GM19455 (cell line): ENCODE measurements at regions not wholly inside any gene's neighbourhood (a gene's known extent, or its start where the extent isn't known, plus 50 kb on each side); places are given as distances from the start of the nearest gene placed in this dataset.
"Not testable (repeated sequence)": the region's sequence is repeated elsewhere in the genome, so short reads cannot be mapped to it uniquely, and the experiment has no call there.

ENCODE experiments used
- ATAC-seq: cut with Tn5 transposase; IDR thresholded peaks from one replicate; pipeline ENCODE4 v1.9.1; 2021; ENCODE audit not compliant: unreplicated experiment

GRCh38 chr9:88287972-88288371 is 100.3 kb upstream of the SPIN1 start:
- no peak for ATAC-seq

- no peak for ATAC-seq
Measured at GRCh38 chr9:88280816-88281382, 107.3 kb upstream of the SPIN1 start.

GRCh38 chr9:88278036-88278435 is 110.2 kb upstream of the SPIN1 start:
- no peak for ATAC-seq

GRCh38 chr9:88274078-88274477 is 114.2 kb upstream of the SPIN1 start:
- no peak for ATAC-seq

DNA sequence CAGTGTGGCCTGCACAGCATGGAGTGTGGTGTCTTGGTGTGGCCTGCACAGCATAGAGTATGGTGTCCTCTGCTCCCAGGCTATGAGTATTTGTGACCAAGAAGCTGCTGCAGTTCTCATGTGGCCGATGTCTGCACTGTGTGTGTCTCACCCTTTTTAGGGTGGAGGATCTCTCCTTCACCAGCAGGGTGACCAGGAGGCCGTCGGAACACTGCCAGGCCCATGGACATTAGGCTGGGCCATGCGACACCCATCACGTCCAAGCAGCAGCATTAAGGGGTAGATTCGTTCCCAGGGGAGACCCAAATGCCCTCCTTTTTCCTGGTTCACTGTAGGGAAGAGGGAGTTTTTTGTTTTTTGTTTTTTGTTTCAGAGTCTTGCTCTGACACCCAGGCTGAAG is 115.3 kb upstream of the SPIN1 start:
- no peak for ATAC-seq

- ATAC-seq = no peak
Measured at GRCh38 chr9:88270413-88270812, 117.8 kb upstream of the SPIN1 start.

DNA sequence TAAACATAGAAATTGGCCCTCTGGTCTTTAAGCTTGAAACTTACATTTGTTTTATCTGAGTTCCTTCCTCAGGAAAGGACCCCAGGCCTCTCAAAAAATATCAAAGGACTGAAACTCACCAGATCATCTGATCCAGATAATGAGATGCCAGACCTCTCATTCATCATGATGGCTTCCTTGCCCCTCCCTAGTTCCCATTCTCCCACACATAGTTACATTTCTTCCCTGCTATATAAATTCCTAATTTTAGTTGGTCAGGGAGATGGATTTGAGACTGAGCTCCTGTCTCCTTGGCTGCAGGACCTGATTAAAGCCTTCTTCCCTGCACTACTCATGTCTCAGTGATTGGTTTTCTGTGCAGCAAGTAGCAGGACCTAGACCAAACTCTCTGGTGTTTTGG is 119.4 kb upstream of the SPIN1 start:
- ATAC-seq = no peak

DNA sequence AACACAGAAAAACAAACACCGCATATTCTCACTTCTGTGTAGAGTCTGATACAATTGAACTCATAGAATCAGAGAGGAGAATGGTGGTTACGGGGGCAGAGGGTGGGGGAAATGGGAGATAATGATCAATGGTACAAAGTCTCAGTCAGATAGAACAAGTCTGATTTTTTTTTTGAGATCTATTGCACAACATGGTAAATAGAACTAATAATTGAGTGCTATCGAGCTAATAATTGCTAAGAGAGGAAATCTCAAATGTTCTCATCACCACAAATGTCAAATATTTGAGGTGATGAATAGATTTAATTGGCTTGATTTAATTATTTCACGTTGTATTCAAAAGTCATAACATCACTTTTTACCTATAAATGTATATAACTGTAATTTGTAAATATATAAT is 121.0 kb upstream of the SPIN1 start:
- no peak for ATAC-seq

DNA sequence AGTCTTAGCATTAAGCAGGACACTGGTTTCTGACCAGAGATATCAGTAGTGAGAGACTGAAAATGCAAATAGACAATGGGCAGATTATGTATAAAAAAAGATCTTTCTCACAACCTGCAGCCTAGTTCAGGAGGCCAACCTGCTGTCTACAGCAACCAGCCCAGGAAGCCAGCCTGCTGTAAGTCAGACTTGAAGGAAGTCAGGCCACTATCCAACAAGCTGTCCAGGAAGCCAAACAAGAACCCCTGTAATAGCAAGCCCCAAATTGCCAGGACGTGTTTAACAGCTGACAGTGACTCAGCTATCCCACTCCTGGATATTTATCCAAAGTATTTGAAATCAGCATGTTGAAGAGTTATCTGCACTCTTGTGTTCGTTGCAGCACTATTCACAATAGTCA is 121.8 kb upstream of the SPIN1 start:
- ATAC-seq = no peak

DNA sequence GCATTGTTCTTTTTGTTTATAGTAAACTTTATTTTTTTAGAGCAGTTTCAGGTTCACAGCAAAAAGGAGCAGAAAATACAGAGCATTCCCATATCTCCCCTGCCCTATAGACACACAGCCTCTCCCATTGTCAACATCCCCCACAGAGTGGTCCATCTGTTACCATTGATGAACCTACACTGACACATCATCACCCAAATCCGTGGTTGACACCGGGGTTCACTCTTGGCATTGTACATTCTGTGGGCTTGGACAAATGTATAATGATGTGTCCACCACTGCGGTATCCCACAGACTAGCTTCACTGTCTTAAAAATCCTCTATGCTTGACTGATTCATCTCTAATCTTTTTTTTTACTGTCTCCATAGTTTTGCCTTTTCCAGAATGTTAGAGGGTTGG is 120.7 kb upstream of the SPATA31C2 start:
- no peak for ATAC-seq

DNA sequence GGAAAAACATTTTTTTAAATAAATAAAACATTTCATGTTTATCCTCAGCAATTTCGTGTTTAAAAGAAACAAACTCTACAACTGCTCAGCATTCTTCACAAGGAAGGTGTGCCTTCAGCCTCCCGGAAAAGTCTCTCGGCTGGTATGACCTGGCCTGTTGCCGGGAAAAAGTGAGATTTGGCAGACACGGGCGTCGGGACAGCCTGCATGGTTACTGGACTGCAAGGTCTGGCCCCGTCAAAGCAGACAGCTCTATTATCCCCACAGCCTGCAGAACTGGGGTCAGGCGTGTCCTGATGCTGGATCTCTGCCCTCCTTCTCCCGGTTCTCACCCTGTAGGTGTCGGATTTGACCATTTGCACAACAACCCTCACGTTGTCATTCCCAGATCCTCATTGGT is 120.3 kb upstream of the SPATA31C2 start:
- ATAC-seq = no peak

- no peak for ATAC-seq
Measured at GRCh38 chr9:88258024-88258423, 119.7 kb upstream of the SPATA31C2 start.

- ATAC-seq = no peak
Measured at GRCh38 chr9:88256216-88256615, 117.9 kb upstream of the SPATA31C2 start.

GRCh38 chr9:88255806-88256205 is 117.5 kb upstream of the SPATA31C2 start:
- ATAC-seq = not testable (repeated sequence)

- ATAC-seq = no peak
Measured at GRCh38 chr9:88251903-88252302, 113.6 kb upstream of the SPATA31C2 start.

DNA sequence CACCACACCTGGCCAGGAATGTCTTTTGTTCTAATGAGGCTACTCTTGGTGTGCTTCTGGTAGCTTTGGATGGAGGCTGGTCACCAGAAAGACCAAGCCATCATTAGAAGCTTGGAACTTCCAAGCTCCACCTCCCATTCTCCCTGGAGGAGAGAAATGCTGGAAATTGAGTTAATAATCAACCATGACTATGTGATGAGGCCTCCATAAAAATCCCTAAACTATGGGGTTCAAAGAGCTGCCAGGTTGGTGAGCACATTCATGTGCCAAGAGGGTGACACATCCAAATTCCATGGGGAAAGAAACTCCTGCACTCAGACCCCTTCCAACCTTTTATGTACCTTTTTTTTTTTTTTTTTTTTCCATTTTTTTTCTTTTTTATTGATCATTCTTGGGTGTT is 105.5 kb upstream of the SPATA31C2 start:
- no peak for ATAC-seq

DNA sequence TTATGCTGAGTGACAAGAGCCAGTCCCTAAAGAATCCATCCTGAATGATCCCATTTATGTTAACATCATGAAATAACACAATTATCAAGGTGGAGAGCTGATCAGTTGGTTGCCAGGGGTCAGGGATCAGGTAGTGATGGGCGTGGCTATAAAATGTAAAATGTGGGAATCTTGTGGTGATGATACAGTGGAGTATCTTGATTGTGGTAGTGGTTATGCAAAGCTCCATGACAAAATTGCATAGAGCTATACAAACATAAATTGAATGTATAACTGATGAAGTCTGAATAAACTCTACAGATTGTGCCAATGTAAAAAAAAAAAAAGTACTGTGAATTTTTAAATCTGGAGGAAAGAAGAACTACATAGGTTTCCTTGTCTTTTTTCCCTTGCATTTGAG is 104.6 kb upstream of the SPATA31C2 start:
- ATAC-seq = no peak

- no peak for ATAC-seq
Measured at GRCh38 chr9:88237991-88238571, 99.8 kb upstream of the SPATA31C2 start.

GRCh38 chr9:88237479-88237961 is 99.2 kb upstream of the SPATA31C2 start:
- ATAC-seq = no peak

- no peak for ATAC-seq
Measured at GRCh38 chr9:88236511-88237478, 98.5 kb upstream of the SPATA31C2 start.

GRCh38 chr9:88235615-88236014 is 97.3 kb upstream of the SPATA31C2 start:
- ATAC-seq = no peak

DNA sequence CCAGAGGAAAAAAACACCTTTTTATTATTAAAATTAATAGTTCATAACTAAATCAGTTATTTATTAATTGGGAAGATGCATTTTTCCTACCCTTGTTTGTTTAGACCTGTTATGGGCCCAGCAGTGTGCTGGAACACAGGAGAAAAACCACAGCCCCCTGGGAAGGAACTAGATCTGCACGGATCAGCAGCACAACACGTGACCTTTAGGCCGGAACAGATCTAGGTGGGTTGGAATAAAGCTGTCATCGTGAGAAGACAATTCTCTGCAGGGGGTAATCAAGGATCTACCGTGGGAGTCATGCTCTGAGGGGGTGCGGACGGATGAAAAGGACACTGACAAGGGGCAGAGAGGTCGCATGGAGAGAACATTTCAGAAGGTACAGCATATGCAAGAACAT is 95.8 kb upstream of the SPATA31C2 start:
- no peak for ATAC-seq
